Left renal cortex interstitium (tissue), 4 donors: ENCODE measurements at regions not wholly inside any gene's neighbourhood (a gene's known extent, or its start where the extent isn't known, plus 50 kb on each side); places are given as distances from the start of the nearest gene placed in this dataset.
"Not testable (repeated sequence)": the region's sequence is repeated elsewhere in the genome, so short reads cannot be mapped to it uniquely, and the experiment has no call there.

Experiments
- DNase-seq, 4 donors: peaks; one replicate each; pipeline ENCODE4 v3.0.0-alpha.2; 2013; ENCODE audit warnings: low read depth in 4 of 4, low spot score in 2 of 4, missing footprints in 1 of 4

GRCh38 chr6:54559136-54559535 is 250.9 kb downstream of the TINAG start:
- no peak for DNase-seq

- DNase-seq = not testable (repeated sequence)
Measured at GRCh38 chr6:54564188-54564587, 255.9 kb downstream of the TINAG start.

GRCh38 chr6:54574671-54575070 is 266.4 kb downstream of the TINAG start:
- no peak for DNase-seq

- DNase-seq = no peak
Measured at GRCh38 chr6:54578261-54578660, 268.3 kb upstream of the FAM83B start.

- DNase-seq = peak in 1 of 4 donors; percentile 7
Measured at GRCh38 chr6:54579011-54579410, 267.6 kb upstream of the FAM83B start.

GRCh38 chr6:54586251-54586650 is 260.3 kb upstream of the FAM83B start:
- DNase-seq = no peak

GRCh38 chr6:54587277-54587676 is 259.3 kb upstream of the FAM83B start:
- no peak for DNase-seq

- DNase-seq = no peak
Measured at GRCh38 chr6:54588176-54588575, 258.4 kb upstream of the FAM83B start.

- no peak for DNase-seq
Measured at GRCh38 chr6:54595844-54596243, 250.7 kb upstream of the FAM83B start.

GRCh38 chr6:54598787-54599313 is 247.7 kb upstream of the FAM83B start:
- DNase-seq = no peak

- DNase-seq = no peak
Measured at GRCh38 chr6:54601600-54602300, 244.8 kb upstream of the FAM83B start.

GRCh38 chr6:54602591-54602990 is 244.0 kb upstream of the FAM83B start:
- no peak for DNase-seq

GRCh38 chr6:54609981-54610380 is 236.6 kb upstream of the FAM83B start:
- no peak for DNase-seq

- DNase-seq = no peak
Measured at GRCh38 chr6:54613596-54613995, 233.0 kb upstream of the FAM83B start.

GRCh38 chr6:54614499-54615195 is 231.9 kb upstream of the FAM83B start:
- no peak for DNase-seq

GRCh38 chr6:54617730-54618129 is 228.8 kb upstream of the FAM83B start:
- no peak for DNase-seq

GRCh38 chr6:54618572-54618971 is 228.0 kb upstream of the FAM83B start:
- no peak for DNase-seq

GRCh38 chr6:54619102-54619501 is 227.5 kb upstream of the FAM83B start:
- no peak for DNase-seq

- no peak for DNase-seq
Measured at GRCh38 chr6:54621285-54621684, 225.3 kb upstream of the FAM83B start.

GRCh38 chr6:54624216-54624615 is 222.4 kb upstream of the FAM83B start:
- DNase-seq = no peak

GRCh38 chr6:54624779-54625178 is 221.8 kb upstream of the FAM83B start:
- no peak for DNase-seq

GRCh38 chr6:54629131-54629530 is 217.4 kb upstream of the FAM83B start:
- no peak for DNase-seq
